Left cardiac atrium (tissue), 4 donors: ENCODE measurements at regions not wholly inside any gene's neighbourhood (a gene's known extent, or its start where the extent isn't known, plus 50 kb on each side); places are given as distances from the start of the nearest gene placed in this dataset.
"Not testable (repeated sequence)": the region's sequence is repeated elsewhere in the genome, so short reads cannot be mapped to it uniquely, and the experiment has no call there.

Source experiments
- ATAC-seq, 2 donors: fragments of 200-7000 bp; cut with Tn5 transposase; one replicate each; pipeline ENCODE4 v1.9.1; 2020; ENCODE audit warnings: mild to moderate bottlenecking in 2 of 2, moderate library complexity in 2 of 2
- DNase-seq: peaks from one replicate; pipeline ENCODE4 v3.0.0-alpha.2; 2020
- intact Hi-C, 2 donors: fragments of 100-400 bp; cut with DNase I; formaldehyde crosslinking; loops; one replicate each; pipeline versions ENCODE4 v1.14.1 to v1.15.1; 2022 to 2023
- donor health status: DM: no; HTN: yes; CAD: no.
- donor health status: DM: no; HTN: yes; CAD: no; lungs with severe emphysema.
- donor health status: DM: yes; HTN: yes; CAD: no.
- donor health status: Dilated cardiomyopathy.

DNA sequence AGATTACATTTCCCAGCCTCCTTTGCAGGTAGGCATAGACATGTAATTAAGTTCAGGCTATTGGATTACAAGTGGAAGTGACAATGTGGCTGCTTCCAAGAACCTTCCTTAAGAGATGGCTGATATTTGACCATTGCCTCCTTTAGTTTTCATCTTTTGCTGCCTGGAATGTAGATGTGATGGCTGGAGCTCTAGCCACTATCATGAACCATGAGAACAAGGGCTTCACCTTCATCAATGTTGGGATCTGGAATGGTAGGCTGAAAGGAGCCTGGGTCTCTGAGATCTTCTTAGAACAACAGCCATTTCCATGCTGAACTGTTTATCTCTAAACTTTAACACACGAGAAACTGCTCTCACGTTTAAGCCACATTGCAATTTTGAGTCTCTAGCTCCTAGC lies 158.7 kb upstream of the ATP6AP2 start:
- intact Hi-C loops: no loop called here
- DNase-seq (no peak), ATAC-seq (no peak)

GRCh38 chrX:40420899-40421729 lies 159.7 kb upstream of the ATP6AP2 start:
- ATAC-seq (peak; percentile 41 to 83), DNase-seq (peak; percentile 47)
- intact Hi-C loops: no loop called here

DNA sequence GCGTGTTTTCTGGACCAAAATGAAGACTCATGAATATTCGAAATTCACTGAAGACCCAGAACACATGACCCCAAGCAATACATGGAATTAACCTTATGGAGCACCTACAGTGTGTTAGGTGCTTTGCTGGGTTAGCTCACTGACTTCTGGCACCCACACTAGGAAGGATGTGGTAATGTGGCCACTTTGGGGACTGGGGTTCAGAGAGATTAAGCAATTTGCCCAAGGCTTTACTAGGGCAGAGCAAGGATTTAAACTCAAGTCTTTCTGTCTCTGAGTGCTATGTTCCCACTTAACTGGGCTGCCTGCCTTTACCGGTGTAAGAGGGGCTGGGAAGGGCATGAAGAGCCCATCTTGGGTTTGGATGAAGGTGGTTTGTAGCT lies 162.0 kb upstream of the ATP6AP2 start:
- ATAC-seq: no peak
- no peak for DNase-seq

DNA sequence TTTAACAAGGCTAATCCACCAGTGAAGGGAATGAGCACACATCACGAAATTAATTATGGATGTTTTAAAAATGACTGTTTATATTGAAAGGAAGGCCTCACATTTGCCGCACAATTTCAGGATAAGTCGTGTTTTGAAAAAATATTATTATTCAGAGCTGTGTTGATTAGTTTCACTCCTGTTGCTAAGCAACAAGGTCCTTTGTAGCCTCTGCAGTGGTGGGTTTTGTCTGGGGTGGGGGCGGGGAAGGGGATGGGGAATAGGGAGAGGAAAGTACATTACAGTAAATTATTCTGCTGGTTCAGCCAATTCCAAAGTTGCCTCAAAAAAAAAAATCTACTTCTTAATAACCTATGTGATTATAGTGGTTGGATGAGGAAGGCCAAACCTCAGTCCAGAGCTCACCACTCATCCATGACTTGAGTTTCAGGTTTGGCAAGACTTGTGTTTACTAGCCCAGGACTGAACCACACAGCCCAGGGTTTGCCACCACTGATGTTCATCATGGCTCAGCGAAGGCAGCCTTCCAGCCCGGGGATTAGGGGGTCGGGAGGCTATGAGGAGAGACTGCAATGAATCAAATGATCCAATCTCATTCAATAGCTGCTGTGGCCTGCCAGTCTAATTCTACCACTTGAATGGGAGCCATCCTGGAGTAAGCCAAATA lies 162.5 kb upstream of the ATP6AP2 start:
- DNase-seq: no peak
- ATAC-seq: no peak
- intact Hi-C loops: no loop called here

More for the DNA sequence above, 162.0 kb upstream of the ATP6AP2 start:
- intact Hi-C loops: no loop called here

GRCh38 chrX:40415675-40416074 lies 165.1 kb upstream of the ATP6AP2 start:
- intact Hi-C loops: no loop called here
- ATAC-seq: no peak

DNA sequence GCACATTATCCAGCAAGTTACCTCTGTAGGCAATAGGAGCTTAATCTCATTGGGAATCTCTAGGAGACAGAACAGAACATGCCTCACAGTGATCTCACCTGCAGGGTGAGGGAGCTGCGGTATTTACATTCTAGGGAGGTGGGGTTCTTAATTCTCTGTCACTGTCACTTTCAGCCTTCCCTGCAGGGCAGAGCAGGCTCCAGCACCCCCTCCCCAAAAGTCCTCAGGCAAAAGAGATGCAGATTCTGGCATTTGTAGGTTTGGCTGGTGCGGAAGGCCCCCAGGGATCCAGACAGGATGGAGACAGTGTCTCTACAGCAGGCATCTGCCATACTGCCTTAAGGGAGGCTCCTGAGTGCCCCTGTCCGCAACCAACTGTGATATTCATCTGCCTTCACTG lies 166.4 kb upstream of the ATP6AP2 start:
- intact Hi-C loops: no loop called here

More at GRCh38 chrX:40415675-40416074, 165.1 kb upstream of the ATP6AP2 start:
- DNase-seq: no peak

GRCh38 chrX:40411340-40412111 lies 169.2 kb upstream of the ATP6AP2 start:
- DNase-seq (no peak), ATAC-seq (no peak)
- intact Hi-C loops: no loop called here

More for the DNA sequence above, 166.4 kb upstream of the ATP6AP2 start:
- no peak for ATAC-seq
- no peak for DNase-seq

DNA sequence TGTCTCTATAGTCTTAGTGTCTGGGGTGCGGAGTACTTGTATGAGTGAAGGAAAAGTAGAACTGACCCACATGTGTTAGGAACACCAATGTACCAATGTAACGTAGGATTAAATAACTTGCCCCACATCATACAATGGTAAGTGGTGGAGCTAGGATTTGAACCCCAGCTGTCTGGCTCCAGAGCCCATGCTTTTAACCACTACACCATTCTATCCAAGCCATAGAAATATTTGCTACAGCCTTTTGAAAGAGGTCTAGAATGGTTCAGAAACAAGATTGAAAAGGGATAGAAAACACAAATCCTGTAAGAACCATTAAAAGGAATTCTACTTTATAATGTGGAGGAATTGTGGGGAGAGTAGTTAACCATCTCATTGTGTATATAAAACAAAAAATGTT lies 169.9 kb upstream of the ATP6AP2 start:
- ATAC-seq (no peak), DNase-seq (no peak)
- intact Hi-C loops: no loop called here

- no peak for ATAC-seq
- DNase-seq: no peak
- intact Hi-C loops: no loop called here
Measured at GRCh38 chrX:40406330-40406859, 174.4 kb upstream of the ATP6AP2 start.

DNA sequence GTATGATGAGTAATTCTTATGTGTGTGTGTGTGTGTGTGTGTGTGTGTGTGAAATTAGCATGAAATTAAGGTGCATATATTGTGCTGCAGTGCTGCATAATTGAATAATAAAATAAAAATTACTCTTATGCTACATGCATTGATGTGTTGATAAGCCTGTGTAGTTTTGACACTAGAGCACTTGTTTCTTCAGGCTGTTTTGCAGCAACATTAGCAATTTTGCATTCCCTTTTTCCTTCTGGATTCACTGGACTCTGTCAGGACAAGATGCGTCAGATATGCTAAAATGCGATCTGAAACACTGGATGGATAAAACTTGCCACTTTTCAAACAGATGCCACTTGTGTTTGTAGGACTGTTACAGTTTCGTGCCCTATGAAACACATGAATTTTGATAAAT lies 175.4 kb upstream of the ATP6AP2 start:
- DNase-seq (no peak), ATAC-seq (no peak)
- intact Hi-C loops: no loop called here

DNA sequence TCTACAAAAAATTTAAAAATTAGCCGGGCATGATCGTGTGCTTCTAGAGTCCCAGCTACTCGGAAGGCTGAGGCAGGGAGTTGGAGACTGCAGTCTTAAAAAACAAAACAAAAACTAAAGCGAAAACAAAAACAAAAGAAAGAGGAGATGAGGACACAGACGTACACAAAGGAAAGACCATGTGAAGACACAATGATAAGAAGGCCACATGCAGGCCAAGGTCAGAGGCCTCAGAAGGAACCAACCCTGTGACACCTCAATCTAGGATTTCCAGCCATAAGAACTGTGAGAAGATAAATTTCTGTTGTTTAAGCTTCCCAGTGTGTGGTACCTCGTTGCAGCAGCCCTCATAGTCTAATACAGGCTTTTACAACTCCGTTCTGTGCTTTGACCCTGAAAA lies 177.0 kb upstream of the ATP6AP2 start:
- intact Hi-C loops: no loop called here
- no peak for ATAC-seq

GRCh38 chrX:40402831-40403533 lies 177.8 kb upstream of the ATP6AP2 start:
- DNase-seq (peak; percentile 25), ATAC-seq (peak; percentile 59 to 89)
- intact Hi-C loops: no loop called here

More for the DNA sequence above, 177.0 kb upstream of the ATP6AP2 start:
- no peak for DNase-seq

- intact Hi-C loops: no loop called here
- ATAC-seq (no peak), DNase-seq (no peak)
Measured at GRCh38 chrX:40395102-40395501, 185.7 kb upstream of the ATP6AP2 start.

DNA sequence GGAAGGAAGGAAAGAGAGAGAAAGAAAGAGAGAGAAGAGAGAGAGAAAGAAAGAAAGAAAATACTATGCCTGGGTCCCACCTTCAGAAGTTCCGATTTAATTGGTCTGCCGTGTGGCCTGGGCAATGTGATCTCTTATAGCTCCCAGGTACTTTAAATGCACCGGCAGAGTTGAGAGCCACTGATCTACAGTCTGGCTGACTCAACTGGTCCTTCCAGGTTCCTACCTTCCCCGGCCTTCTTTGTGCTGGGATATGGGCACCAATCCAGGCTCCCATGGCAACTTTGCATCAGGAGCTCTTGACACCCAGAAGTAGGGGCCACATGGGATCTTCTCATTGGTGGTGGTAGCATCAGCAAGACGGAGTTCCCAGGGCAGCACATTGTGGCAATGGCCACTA lies 186.5 kb upstream of the ATP6AP2 start:
- ATAC-seq (no peak), DNase-seq (no peak)
- intact Hi-C loops: no loop called here

- no peak for DNase-seq
- intact Hi-C loops: no loop called here
- ATAC-seq: peak; percentile 47 to 87
Measured at GRCh38 chrX:40392599-40392998, 188.2 kb upstream of the ATP6AP2 start.

GRCh38 chrX:40391662-40392061 lies 189.1 kb upstream of the ATP6AP2 start:
- DNase-seq (no peak), ATAC-seq (no peak)
- intact Hi-C loops: no loop called here

DNA sequence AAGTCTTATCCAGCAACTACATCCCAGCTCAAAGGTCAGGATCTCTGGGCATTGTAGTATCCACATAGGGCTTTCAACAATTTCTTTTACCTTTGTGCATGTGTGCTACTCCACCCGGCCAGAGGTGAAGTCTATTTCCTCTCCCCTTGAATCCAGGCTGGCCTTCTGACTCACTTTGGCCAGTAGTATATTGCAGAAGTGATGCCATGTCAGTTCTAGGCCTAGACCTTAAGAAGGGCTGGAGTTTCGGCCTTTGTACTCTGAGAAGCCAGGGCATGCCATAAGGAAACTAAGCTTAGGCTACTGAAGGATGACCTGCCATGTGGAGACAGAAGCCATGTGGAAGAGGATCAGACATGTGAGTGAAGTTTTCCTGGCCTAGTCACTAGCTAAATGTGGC lies 191.2 kb upstream of the ATP6AP2 start:
- no peak for ATAC-seq

DNA sequence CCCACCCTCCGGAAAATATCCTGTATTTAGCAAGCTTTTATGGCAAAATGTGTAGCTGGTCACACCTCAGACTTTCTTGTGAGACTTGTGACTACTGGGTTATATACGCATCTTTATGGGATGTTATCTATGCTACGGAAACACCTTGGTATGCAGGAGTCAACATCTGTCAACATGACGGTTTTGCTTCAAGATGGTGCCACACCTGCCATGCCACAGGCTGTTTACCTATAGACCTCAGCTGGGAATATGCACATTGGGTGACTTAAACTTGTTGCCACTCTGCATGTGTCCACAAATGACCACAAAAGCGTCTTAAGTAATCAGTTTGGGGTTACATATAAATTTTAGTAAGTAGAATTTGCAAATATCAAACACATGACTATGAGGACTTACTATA lies 192.3 kb upstream of the ATP6AP2 start:
- DNase-seq: no peak
- ATAC-seq: no peak
- intact Hi-C loops: no loop called here

More for the DNA sequence above, 191.2 kb upstream of the ATP6AP2 start:
- intact Hi-C loops: no loop called here
- DNase-seq: no peak

DNA sequence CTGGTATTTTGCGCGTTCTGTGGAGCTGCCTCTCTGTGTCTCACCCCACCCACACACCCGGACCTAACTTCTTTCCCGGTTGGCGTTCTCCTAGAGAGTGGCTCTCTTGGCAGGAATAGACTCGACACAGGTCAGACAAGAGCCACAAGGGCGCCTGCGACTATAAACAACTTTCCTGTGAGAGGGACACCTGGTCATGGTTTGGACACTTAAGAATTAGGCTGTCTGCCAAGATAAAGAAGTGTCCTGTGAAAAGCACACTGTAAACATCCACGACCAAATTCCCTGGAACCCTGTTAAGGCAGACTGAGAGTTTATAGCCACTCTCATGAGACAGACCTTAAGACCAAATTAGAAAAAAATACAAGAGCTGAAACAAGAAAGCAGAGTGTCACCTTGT lies 192.9 kb upstream of the ATP6AP2 start:
- peak in 1 of 2 donors; percentile 32 for ATAC-seq
- intact Hi-C loops: not testable (repeated sequence)

More for the DNA sequence above, 192.9 kb upstream of the ATP6AP2 start:
- DNase-seq: not testable (repeated sequence)
